GM23338 (cell line): ENCODE measurements at regions not wholly inside any gene's neighbourhood (a gene's known extent, or its start where the extent isn't known, plus 50 kb on each side); places are given as distances from the start of the nearest gene placed in this dataset.
"Not testable (repeated sequence)": the region's sequence is repeated elsewhere in the genome, so short reads cannot be mapped to it uniquely, and the experiment has no call there.

Experiments used
- ATAC-seq: fragments of 200-7000 bp; cut with Tn5 transposase; 3 replicates; pipeline ENCODE4 v1.9.1; 2020
- DNase-seq: peaks from one replicate; pipeline ENCODE4 v3.0.0-alpha.2; 2015; ENCODE audit warnings: low spot score
- H2AFZ ChIP-seq: fragments of 200-600 bp; sonication (generic); 2 replicates; pipeline ENCODE4 v1.8.0; 2016; ENCODE audit warnings: antibody characterized with exemption, mild to moderate bottlenecking, moderate library complexity
- H3F3A ChIP-seq: fragments of 200-600 bp; sonication (generic); replicated peaks from 2 replicates; pipeline ENCODE4 v1.8.0; 2017; ENCODE audit warnings: antibody characterized with exemption, mixed run types, low read depth
- H3K27ac ChIP-seq: fragments of 200-600 bp; sonication (generic); 2 replicates; pipeline ENCODE4 v1.6.1; 2016; ENCODE audit warnings: low read depth
- H3K27me3 ChIP-seq: fragments of 200-600 bp; sonication (generic); 2 replicates; pipeline ENCODE4 v1.8.0; 2016; ENCODE audit warnings: mild to moderate bottlenecking, mixed run types, moderate library complexity; ENCODE audit not compliant: insufficient read depth
- H3K36me3 ChIP-seq: fragments of 200-600 bp; sonication (generic); 2 replicates; pipeline ENCODE4 v1.8.0; 2016; ENCODE audit warnings: mild to moderate bottlenecking; ENCODE audit not compliant: insufficient read depth
- H3K4me1 ChIP-seq: fragments of 200-600 bp; sonication (generic); 2 replicates; pipeline ENCODE4 v1.8.0; 2016; ENCODE audit warnings: mild to moderate bottlenecking, moderate library complexity; ENCODE audit not compliant: insufficient read depth
- H3K4me2 ChIP-seq: fragments of 200-600 bp; sonication (generic); 2 replicates; pipeline ENCODE4 v1.7.1; 2017; ENCODE audit warnings: mixed run types
- H3K4me3 ChIP-seq: fragments of 200-600 bp; sonication (generic); 2 replicates; pipeline ENCODE4 v1.6.1; 2016; ENCODE audit warnings: mixed run types
- H3K79me2 ChIP-seq: fragments of 200-600 bp; sonication (generic); replicated peaks from 2 replicates; pipeline ENCODE4 v1.8.0; 2017; ENCODE audit warnings: mild to moderate bottlenecking; ENCODE audit not compliant: insufficient read depth
- H3K9me2 ChIP-seq: fragments of 200-600 bp; sonication (generic); 2 replicates; pipeline ENCODE4 v1.8.0; 2017; ENCODE audit not compliant: insufficient read depth
- H4K20me1 ChIP-seq: fragments of 200-600 bp; sonication (generic); replicated peaks from 2 replicates; pipeline ENCODE4 v1.8.0; 2017; ENCODE audit warnings: mild to moderate bottlenecking; ENCODE audit not compliant: insufficient read depth
- H3K27ac Mint-ChIP-seq: 2 replicates; pipeline ENCODE4 v1.8.0; 2020; ENCODE audit warnings: inconsistent platforms, mild to moderate bottlenecking, moderate library complexity, mixed read lengths
- H3K27me3 Mint-ChIP-seq: 3 replicates; pipeline ENCODE4 v1.8.0; 2022; ENCODE audit warnings: low read depth, mild to moderate bottlenecking, moderate library complexity, mixed read lengths, inconsistent platforms; ENCODE audit not compliant: insufficient read depth, poor library complexity
- H3K36me3 Mint-ChIP-seq: 3 replicates; pipeline ENCODE4 v1.8.0; 2021; ENCODE audit warnings: low read depth, mild to moderate bottlenecking, inconsistent platforms, moderate library complexity, mixed read lengths
- H3K4me1 Mint-ChIP-seq: 3 replicates; pipeline ENCODE4 v1.8.0; 2020; ENCODE audit warnings: mild to moderate bottlenecking, inconsistent platforms, mixed read lengths
- H3K4me3 Mint-ChIP-seq: 3 replicates; pipeline ENCODE4 v1.8.0; 2021; ENCODE audit warnings: moderate library complexity, mild to moderate bottlenecking, inconsistent platforms, mixed read lengths
- H3K9me3 Mint-ChIP-seq: 3 replicates; pipeline ENCODE4 v1.8.0; 2020; ENCODE audit warnings: moderate library complexity, mild to moderate bottlenecking, inconsistent platforms, mixed read lengths

- not testable (repeated sequence) for H2AFZ ChIP-seq, H3K9me2 ChIP-seq, H3K36me3 ChIP-seq, H4K20me1 ChIP-seq, DNase-seq, ATAC-seq, H3K4me1 ChIP-seq, H3K4me3 ChIP-seq, H3F3A ChIP-seq, H3K27me3 ChIP-seq, H3K4me2 ChIP-seq, H3K79me2 ChIP-seq, H3K4me3 Mint-ChIP-seq, H3K27ac Mint-ChIP-seq, H3K4me1 Mint-ChIP-seq, H3K27ac ChIP-seq
- Mint-ChIP-seq H3K27me3 (peaks cover 13% of the 10 kb centered on the region), H3K36me3 (peaks cover 17% of the 10 kb centered on the region), H3K9me3 (peaks cover 23% of the 10 kb centered on the region)
These were observed 247.5 kb upstream of the TPTE start for GRCh38 chr21:10273794-10274338.
